H1 (cell line): ENCODE measurements at regions not wholly inside any gene's neighbourhood (a gene's known extent, or its start where the extent isn't known, plus 50 kb on each side); places are given as distances from the start of the nearest gene placed in this dataset.
A peak's percentile ranks its signal among the peaks of the same experiment; 100 is the strongest.

Source experiments
- CTCF ChIA-PET: fragments of 300-600 bp; sonication (Branson Sonifier 250); formaldehyde crosslinking; loops from one replicate; lab custom pipeline; 2021; ENCODE audit not compliant: partially characterized antibody; lab: Charles Lee
- POLR2A ChIA-PET: fragments of 300-600 bp; sonication (Branson Sonifier 250); formaldehyde crosslinking; loops from one replicate; lab custom pipeline; 2021; ENCODE audit warnings: inconsistent platforms; ENCODE audit not compliant: partially characterized antibody; lab: Charles Lee
- DNase-seq, 2 experiments: peaks; one replicate each; pipeline versions ENCODE4 v3.0.0 to v3.0.0-alpha.2; 2010 to 2022; ENCODE audit warnings: low spot score in 2 of 2, low read depth in 1 of 2, mixed read lengths in 1 of 2
- FAIRE-seq: peaks from 2 replicates; lab custom pipeline; 2011; peaks lifted over from hg19 to GRCh38; lab: Jason Lieb, UNC
- H2AFZ ChIP-seq: 2 replicates; pipeline ENCODE4 v1.8.1; 2012; ENCODE audit warnings: low read length, inconsistent platforms
- H2AK5ac ChIP-seq: 2 replicates; pipeline ENCODE4 v1.6.1; 2013; ENCODE audit warnings: low read depth, low read length
- H2BK120ac ChIP-seq: replicated peaks from 2 replicates; pipeline ENCODE3; 2013; ENCODE audit warnings: low read depth, low read length, inconsistent platforms
- H2BK12ac ChIP-seq: 2 replicates; pipeline ENCODE4 v1.6.1; 2013; ENCODE audit warnings: low read depth, low read length
- H2BK15ac ChIP-seq: 2 replicates; pipeline ENCODE4 v1.6.1; 2013; ENCODE audit warnings: low read length
- H2BK20ac ChIP-seq: 2 replicates; pipeline ENCODE4 v1.6.1; 2013; ENCODE audit warnings: low read length
- H2BK5ac ChIP-seq: 2 replicates; pipeline ENCODE4 v1.6.1; 2013; ENCODE audit warnings: low read depth, low read length
- H3K14ac ChIP-seq: 2 replicates; pipeline ENCODE4 v1.6.1; 2013; ENCODE audit warnings: inconsistent platforms; ENCODE audit not compliant: insufficient read length
- H3K18ac ChIP-seq: 2 replicates; pipeline ENCODE4 v1.6.1; 2013; ENCODE audit warnings: low read length; ENCODE audit errors: extremely low read depth
- H3K23ac ChIP-seq: 2 replicates; pipeline ENCODE4 v1.6.1; 2013; ENCODE audit warnings: inconsistent platforms; ENCODE audit not compliant: insufficient read length
- H3K23me2 ChIP-seq: 2 replicates; pipeline ENCODE4 v1.6.1; 2013; ENCODE audit warnings: low read depth, low read length
- H3K27ac ChIP-seq: 2 replicates; pipeline ENCODE4 v1.6.1; 2011; ENCODE audit warnings: low read depth, low read length, inconsistent platforms
- H3K27me3 ChIP-seq, 4 experiments: replicated peaks in 1 of 4; 1 replicate in 1 of 4; 2 replicates in 3 of 4; pipeline versions ENCODE4 v1.6.1 to v1.8.1; 2011 to 2013; ENCODE audit warnings: low read length in 3 of 4, mild to moderate bottlenecking in 3 of 4, inconsistent platforms in 2 of 4, mixed read lengths in 2 of 4, moderate library complexity in 1 of 4; ENCODE audit not compliant: control insufficient read depth in 3 of 4, insufficient read depth in 3 of 4; ENCODE audit errors: extremely low read depth in 1 of 4
- H3K36me3 ChIP-seq, 4 experiments: 2 replicates each; pipeline versions ENCODE4 v1.6.1 to v1.8.1; 2011 to 2013; ENCODE audit warnings: mild to moderate bottlenecking in 4 of 4, low read length in 3 of 4, moderate library complexity in 2 of 4, control low read depth in 1 of 4, inconsistent platforms in 1 of 4; ENCODE audit not compliant: insufficient read depth in 4 of 4, control insufficient read depth in 2 of 4
- H3K4ac ChIP-seq: replicated peaks from 2 replicates; pipeline ENCODE3; 2013; ENCODE audit warnings: low read length, low read depth, mixed read lengths, inconsistent platforms; ENCODE audit not compliant: insufficient read length
- H3K4me1 ChIP-seq, 4 experiments: replicated peaks in 1 of 4; 1 replicate in 1 of 4; 2 replicates in 3 of 4; pipeline versions ENCODE4 v1.6.1 to v1.8.1; 2011 to 2013; ENCODE audit warnings: low read length in 3 of 4, inconsistent platforms in 2 of 4, mixed read lengths in 1 of 4; ENCODE audit not compliant: insufficient read depth in 4 of 4, control insufficient read depth in 3 of 4
- H3K4me2 ChIP-seq, 2 experiments: 2 replicates each; pipeline versions ENCODE4 v1.6.1 to v1.8.1; 2011 to 2013; ENCODE audit warnings: low read depth in 2 of 2, low read length in 2 of 2, control low read depth in 1 of 2, inconsistent platforms in 1 of 2, mild to moderate bottlenecking in 1 of 2; ENCODE audit not compliant: insufficient read depth in 1 of 2
- H3K4me3 ChIP-seq, 4 experiments: fragments of 200-600, 300-600 bp in 1 of 4; sonication (generic), shearing (Covaris generic), sonication (Bioruptor Twin) in 1 of 4; 2 replicates each; pipeline versions ENCODE4 v1.5.1 to v1.8.1; 2011 to 2016; ENCODE audit warnings: low read length in 4 of 4, low read depth in 3 of 4, control low read depth in 2 of 4, inconsistent platforms in 2 of 4, mild to moderate bottlenecking in 2 of 4, mixed read lengths in 1 of 4, moderate library complexity in 1 of 4; ENCODE audit not compliant: insufficient read depth in 2 of 4; ENCODE audit errors: extremely low read depth in 1 of 4
- H3K56ac ChIP-seq: replicated peaks from 2 replicates; pipeline ENCODE3; 2013; ENCODE audit warnings: low read depth, mild to moderate bottlenecking, mixed read lengths, low read length, inconsistent platforms; ENCODE audit not compliant: insufficient read length
- H3K79me1 ChIP-seq: 2 replicates; pipeline ENCODE4 v1.6.1; 2013; ENCODE audit warnings: low read depth, low read length, control low read depth
- H3K79me2 ChIP-seq, 2 experiments: 2 replicates each; pipeline versions ENCODE4 v1.6.1 to v1.8.1; 2012 to 2013; ENCODE audit warnings: low read length in 2 of 2, mild to moderate bottlenecking in 2 of 2, inconsistent platforms in 1 of 2; ENCODE audit not compliant: insufficient read depth in 2 of 2, control insufficient read depth in 1 of 2
- H3K9ac ChIP-seq, 4 experiments: replicated peaks in 1 of 4; 1 replicate in 1 of 4; 2 replicates in 3 of 4; pipeline versions ENCODE4 v1.6.1 to v1.8.1; 2011 to 2013; ENCODE audit warnings: low read depth in 3 of 4, low read length in 3 of 4, control low read depth in 2 of 4, mild to moderate bottlenecking in 2 of 4, moderate library complexity in 2 of 4, inconsistent platforms in 1 of 4; ENCODE audit errors: extremely low read depth in 1 of 4
- H3K9me3 ChIP-seq, 2 experiments: 2 replicates each; pipeline versions ENCODE4 v1.6.1 to v1.8.1; 2012 to 2013; ENCODE audit warnings: mild to moderate bottlenecking in 2 of 2, moderate library complexity in 2 of 2, control low read depth in 1 of 2, inconsistent platforms in 1 of 2, low read depth in 1 of 2, low read length in 1 of 2, mixed read lengths in 1 of 2; ENCODE audit not compliant: insufficient read depth in 2 of 2
- H4K20me1 ChIP-seq, 2 experiments: replicated peaks in 1 of 2; 2 replicates each; pipeline versions ENCODE3 to v1.8.1; 2011 to 2013; ENCODE audit warnings: inconsistent platforms in 2 of 2, low read length in 2 of 2, mild to moderate bottlenecking in 1 of 2; ENCODE audit not compliant: insufficient read depth in 2 of 2, control insufficient read depth in 1 of 2
- H4K5ac ChIP-seq: 2 replicates; pipeline ENCODE4 v1.6.1; 2013; ENCODE audit warnings: low read length, low read depth, mixed read lengths, inconsistent platforms; ENCODE audit not compliant: insufficient read length
- H4K8ac ChIP-seq: 2 replicates; pipeline ENCODE4 v1.8.0; 2013; ENCODE audit warnings: mild to moderate bottlenecking, moderate library complexity, low read length, inconsistent platforms; ENCODE audit not compliant: insufficient read depth; ENCODE audit errors: extremely low read depth
- H4K91ac ChIP-seq: replicated peaks from 2 replicates; pipeline ENCODE3; 2013; ENCODE audit warnings: low read length, mixed read lengths, inconsistent platforms; ENCODE audit not compliant: insufficient read length
- KDM4A ChIP-seq: IDR thresholded peaks from one replicate; pipeline ENCODE4 v1.7.1; 2012; ENCODE audit warnings: low read depth, mild to moderate bottlenecking, moderate library complexity, low read length, inconsistent platforms; ENCODE audit not compliant: severe bottlenecking
- NRF1 ChIP-seq: IDR thresholded peaks from 2 replicates; pipeline ENCODE4 v1.6.1; 2011; ENCODE audit warnings: mild to moderate bottlenecking, low read depth, low read length, improper control_type of control experiment
- SIRT6 ChIP-seq: IDR thresholded peaks from one replicate; pipeline ENCODE4 v1.7.1; 2012; ENCODE audit warnings: low read length, inconsistent platforms
- WGBS, 2 experiments: shearing (Covaris generic) in 1 of 2; methylation state at CpG; one replicate each; pipeline versions ENCODE4 v1.1.6 to v1.1.7; 2013 to 2015; ENCODE audit warnings: low lambda C conversion rate in 2 of 2, mixed read lengths in 2 of 2, inconsistent platforms in 1 of 2, low coverage in 1 of 2, missing lambda C conversion rate in 1 of 2; ENCODE audit not compliant: insufficient replicate concordance in 2 of 2, insufficient coverage in 1 of 2, insufficient read length in 1 of 2; ENCODE audit errors: extremely low coverage in 1 of 2, missing lambda C conversion rate in 1 of 2; 5-methylcytosine and 5-hydroxymethylcytosine counted together
- TF ChIP-seq, protein P1 (sequence below): IDR thresholded peaks from 2 replicates; pipeline ENCODE4 v1.6.1; 2012; ENCODE audit warnings: low read length, inconsistent platforms
- TF ChIP-seq, protein P2 (sequence below): IDR thresholded peaks from 2 replicates; pipeline ENCODE4 v1.6.1; 2012; ENCODE audit warnings: inconsistent platforms

DNA sequence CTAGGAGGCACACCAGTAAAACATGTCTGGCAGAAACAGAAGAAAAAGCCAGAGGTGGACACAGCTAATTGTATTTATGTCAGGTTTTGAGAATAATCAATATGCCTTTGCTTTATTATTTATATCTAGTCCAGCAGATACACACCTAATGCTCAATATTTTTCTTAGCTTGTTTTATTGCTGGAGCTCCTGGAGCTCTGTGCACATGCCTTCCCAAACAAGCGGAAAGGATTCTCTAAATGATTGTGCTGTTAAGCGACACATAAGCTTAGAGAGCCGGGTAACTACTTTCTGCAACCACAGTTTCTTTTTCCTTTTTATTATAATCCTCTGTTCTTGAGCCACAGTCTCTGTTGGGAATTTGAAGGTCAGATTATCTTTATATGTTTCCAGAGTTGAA, 177.3 kb upstream of the ST6GAL2 start:
- H2AK5ac ChIP-seq: no peak overlapping the region
- no peak overlapping the region for H3K4me3 ChIP-seq
- 87% methylated on average over 3 of the region's 3 CpGs; no CpG with 5 or more reads in 1 of the 2 experiments for WGBS, 2 experiments
- no peak for DNase-seq
- H3K18ac ChIP-seq: no peak overlapping the region
- no peak overlapping the region for H2BK5ac ChIP-seq
- H3K4me2 ChIP-seq: 0 out of 4 replicates have a peak overlapping the region, but pooled peaks of 1 of the 2 experiments have one; percentile 31
- no peaks in the 10 kb centered on the region for H4K20me1 ChIP-seq
- H3K79me2 ChIP-seq: no peaks in the 10 kb centered on the region
- H3K4me1 ChIP-seq: peaks cover 5 to 8% (median 6%) of the 10 kb centered on the region in 4 experiments; a peak in 6 of 7 replicates
- no peak overlapping the region for H3K14ac ChIP-seq
- H3K27me3 ChIP-seq: no peaks in the 10 kb centered on the region
- no peak overlapping the region for H2AFZ ChIP-seq
- H3K9me3 ChIP-seq: no peaks in the 10 kb centered on the region
- H3K9ac ChIP-seq: no peak overlapping the region
- H3K23me2 ChIP-seq: no peaks in the 10 kb centered on the region
- H2BK15ac ChIP-seq: no peak overlapping the region
- no peaks in the 10 kb centered on the region for H3K79me1 ChIP-seq
- no peak overlapping the region for H3K27ac ChIP-seq
- no peak overlapping the region for H3K23ac ChIP-seq
- FAIRE-seq: no peak
- CTCF ChIA-PET: no interaction called here
- no peak overlapping the region for H2BK120ac ChIP-seq
- H4K5ac ChIP-seq: no peak overlapping the region
- no peak overlapping the region for H3K4ac ChIP-seq
- no peak overlapping the region for H4K8ac ChIP-seq
- POLR2A ChIA-PET: no interaction called here
- no peak overlapping the region for H4K91ac ChIP-seq
- H2BK20ac ChIP-seq: no peak overlapping the region
- no peak overlapping the region for H2BK12ac ChIP-seq
- H3K36me3 ChIP-seq: no peaks in the 10 kb centered on the region
- H3K56ac ChIP-seq: no peak overlapping the region
- TF ChIP-seq, protein P1, sequence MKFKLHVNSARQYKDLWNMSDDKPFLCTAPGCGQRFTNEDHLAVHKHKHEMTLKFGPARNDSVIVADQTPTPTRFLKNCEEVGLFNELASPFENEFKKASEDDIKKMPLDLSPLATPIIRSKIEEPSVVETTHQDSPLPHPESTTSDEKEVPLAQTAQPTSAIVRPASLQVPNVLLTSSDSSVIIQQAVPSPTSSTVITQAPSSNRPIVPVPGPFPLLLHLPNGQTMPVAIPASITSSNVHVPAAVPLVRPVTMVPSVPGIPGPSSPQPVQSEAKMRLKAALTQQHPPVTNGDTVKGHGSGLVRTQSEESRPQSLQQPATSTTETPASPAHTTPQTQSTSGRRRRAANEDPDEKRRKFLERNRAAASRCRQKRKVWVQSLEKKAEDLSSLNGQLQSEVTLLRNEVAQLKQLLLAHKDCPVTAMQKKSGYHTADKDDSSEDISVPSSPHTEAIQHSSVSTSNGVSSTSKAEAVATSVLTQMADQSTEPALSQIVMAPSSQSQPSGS: no peak
- TF ChIP-seq SIRT6: no peak
- TF ChIP-seq NRF1: no peak
- no peak for TF ChIP-seq KDM4A
- TF ChIP-seq, protein P2, sequence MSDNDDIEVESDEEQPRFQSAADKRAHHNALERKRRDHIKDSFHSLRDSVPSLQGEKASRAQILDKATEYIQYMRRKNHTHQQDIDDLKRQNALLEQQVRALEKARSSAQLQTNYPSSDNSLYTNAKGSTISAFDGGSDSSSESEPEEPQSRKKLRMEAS: no peak
